ENCODE measurements at regions not wholly inside any gene's neighbourhood (a gene's known extent, or its start where the extent isn't known, plus 50 kb on each side); places are given as distances from the start of the nearest gene placed in this dataset.

GRCh38 chr2:6454286-6454990, 411.3 kb downstream of the CMPK2 start:
- DNase-seq (ENCODE audit: low read depth), result no peak

- no peak for DNase-seq (ENCODE audit: low read depth)
Measured at GRCh38 chr2:6459138-6459537, 406.6 kb downstream of the CMPK2 start.

DNA sequence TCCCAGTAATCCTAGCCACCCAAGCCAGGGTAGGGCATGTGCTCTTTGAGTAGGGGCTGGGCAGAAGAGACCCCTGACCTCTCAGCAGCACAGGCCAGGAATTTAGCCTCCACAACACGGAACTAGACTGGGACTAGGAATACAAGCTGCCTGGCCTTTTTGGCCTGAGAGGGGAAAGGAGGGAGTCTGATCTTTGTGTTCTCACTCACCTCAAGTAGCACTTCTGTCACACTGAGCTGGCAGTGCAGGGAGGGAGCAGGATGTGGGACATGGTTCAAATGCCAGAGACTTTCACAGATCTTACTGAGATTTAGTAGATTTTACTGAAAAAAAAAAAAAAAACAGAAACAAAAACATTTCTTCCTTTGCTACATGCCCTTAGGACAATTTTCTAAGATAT, 395.2 kb downstream of the CMPK2 start:
- DNase-seq (ENCODE audit: low read depth), result no peak

DNA sequence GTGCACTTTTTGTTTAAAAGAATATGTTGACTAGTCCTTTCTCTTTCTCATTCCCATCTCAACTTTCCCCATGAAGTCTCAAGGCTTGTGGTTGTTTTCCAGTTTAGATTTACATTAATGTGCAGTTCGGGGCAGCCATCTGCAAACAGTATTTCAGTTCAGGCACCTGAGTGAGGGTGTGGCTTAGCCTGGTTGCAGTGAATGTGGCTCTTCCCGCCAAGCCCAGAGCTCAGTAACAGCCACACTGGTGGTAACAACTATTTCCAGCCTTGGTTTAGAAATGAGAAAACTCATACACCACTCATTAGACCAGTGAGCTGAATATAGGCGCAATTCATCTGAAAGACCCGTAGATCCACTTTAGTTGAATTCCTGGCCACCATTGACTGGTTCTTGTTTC, 394.3 kb downstream of the CMPK2 start:
- DNase-seq (ENCODE audit: low read depth), result no peak

DNA sequence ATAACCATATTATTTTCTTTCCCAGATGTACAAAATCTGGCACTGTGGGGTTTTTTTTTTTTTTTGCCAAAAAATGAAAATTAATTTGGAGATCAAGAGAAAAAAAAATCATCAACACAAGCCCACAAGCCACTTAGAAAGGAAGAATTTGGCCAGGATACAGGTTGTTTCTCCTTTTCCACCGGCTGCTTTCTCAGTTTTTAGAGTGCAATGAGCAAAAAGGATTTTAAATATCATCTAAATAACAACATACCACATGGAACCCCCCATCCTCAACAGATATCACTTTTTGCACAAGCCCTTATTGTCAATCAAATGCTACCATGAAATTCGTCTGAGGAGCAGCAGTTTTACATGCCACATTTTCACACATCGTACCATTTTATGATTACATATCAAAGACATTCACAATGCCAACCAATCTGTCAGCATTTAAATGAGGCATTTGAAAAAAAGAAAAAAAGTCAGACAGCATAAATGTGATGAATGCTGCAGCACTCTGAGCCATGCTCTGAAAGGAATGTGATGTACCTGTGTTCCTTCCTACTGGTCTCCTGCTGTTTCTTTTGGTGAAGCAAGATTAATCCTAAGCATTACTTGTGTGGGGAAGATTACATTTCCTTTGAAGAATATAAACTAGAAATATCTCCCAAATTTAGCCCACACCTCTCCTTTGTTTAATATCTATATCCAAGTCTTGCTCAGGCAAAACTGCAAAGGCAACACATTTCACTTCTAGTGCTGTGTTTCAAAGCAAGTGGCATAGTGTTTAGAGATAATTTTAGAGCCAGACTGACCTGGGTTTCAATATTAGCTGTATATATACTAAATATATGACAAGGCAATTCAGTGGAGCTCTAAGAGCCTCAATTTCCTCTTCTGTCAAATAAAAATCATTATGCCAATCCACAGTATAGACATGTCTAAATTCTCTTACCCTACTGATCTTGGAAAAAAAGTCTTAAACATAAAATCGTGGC, 391.3 kb downstream of the CMPK2 start:
- DNase-seq (ENCODE audit: low read depth), result no peak

DNA sequence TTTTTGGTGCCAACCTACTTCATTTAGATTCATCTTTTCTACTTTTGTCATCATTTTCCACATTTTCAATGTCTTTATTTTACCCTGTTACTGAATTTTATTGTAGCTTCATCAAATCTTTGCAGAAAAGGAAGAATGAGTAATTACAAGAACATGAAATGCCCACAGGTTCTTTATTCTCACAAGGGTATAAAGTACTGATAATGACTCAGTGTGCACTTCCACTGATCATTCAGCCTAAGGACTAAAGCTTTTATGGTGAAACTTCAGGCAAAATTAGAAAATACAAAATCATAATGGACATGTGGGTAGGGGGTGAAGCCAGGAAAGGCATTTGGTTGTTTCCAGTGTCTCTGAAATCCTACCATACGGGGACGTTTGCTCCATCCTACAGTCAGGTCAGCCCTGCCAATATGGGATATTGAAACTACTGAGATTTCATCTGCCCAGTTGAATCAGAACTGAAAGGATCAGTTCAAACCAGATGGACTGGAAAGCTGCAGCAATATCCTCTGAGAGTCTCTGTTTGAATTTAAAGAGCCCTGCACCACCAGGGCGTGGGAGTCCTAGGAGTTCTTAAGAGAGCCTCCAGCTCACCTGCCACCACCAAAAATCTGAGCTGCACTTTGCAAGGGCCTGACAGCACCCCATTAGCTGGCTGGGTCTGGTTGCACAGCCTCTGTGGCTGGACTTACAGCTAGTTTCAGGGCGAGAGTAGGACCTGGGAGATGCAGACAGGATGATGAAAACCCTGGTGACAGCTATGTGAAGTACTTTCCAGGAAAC, 390.4 kb downstream of the CMPK2 start:
- DNase-seq (ENCODE audit: low read depth), result no peak

DNA sequence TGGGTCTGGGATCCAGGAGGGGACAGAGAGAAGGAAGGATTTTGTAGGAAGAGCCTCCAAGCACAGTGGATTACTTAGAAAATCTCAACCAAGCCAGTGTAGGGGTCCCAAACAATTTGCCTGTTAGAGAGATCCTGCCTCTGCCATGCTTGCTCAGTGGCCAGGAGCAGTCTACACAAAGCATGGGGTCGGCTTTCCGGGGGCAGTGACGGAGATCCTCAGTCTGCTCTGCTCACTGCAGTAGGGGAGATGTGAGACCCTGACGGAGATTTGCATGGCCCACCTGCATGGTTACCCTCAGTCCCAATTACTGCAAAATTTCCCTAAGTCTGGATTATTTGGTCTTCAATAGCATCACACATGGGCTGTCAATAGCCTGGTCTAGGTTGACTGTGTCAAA, 385.2 kb downstream of the CMPK2 start:
- no peak for DNase-seq (ENCODE audit: low read depth)

DNA sequence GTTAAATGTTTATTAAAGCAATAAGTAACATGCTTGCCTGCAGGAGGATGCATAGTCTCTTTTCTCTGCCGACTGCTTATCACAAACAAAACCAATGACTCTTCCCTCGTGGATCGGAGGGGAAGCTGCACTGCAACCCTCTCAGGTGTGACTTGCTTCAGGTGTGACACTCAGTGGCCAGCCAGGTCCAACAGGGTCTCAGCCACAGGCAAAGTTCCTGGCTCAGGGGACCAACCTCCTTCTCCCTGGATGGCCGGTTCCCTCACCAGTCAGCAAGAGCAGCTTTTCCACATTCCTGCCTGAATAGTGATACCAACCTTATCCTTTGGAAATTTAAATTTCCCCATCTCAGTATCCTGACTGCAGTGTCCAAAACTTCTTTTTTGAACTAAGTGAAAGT, 383.5 kb downstream of the CMPK2 start:
- DNase-seq (ENCODE audit: low read depth), result no peak

DNA sequence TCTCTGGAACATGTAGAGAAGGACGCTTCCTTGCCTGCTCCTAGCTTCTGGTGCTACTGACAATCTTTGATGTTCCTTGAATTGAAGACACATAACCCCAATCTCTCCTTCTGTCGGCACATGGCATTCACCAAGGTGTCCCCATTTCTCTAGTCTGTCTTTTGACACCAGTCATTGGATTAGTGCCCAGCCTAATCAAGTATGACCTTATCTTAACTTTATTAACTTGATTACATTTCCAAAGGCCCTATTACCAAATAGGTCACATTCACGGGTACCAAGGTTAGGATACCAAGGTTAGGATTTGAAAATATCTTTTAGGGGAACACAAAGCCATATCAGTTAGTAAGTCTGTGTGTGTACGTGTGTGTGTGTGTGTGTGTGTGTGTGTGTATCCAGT, 377.9 kb downstream of the CMPK2 start:
- no peak for DNase-seq (ENCODE audit: low read depth)

GRCh38 chr2:6492573-6492972, 373.1 kb downstream of the CMPK2 start:
- DNase-seq (ENCODE audit: low read depth), result no peak

- DNase-seq (ENCODE audit: low read depth), result no peak
Measured at GRCh38 chr2:6493266-6493665, 372.4 kb downstream of the CMPK2 start.

GRCh38 chr2:6493669-6494068, 372.0 kb downstream of the CMPK2 start:
- DNase-seq (ENCODE audit: low read depth), result no peak

GRCh38 chr2:6495466-6495865, 370.2 kb downstream of the CMPK2 start:
- no peak for DNase-seq (ENCODE audit: low read depth)

DNA sequence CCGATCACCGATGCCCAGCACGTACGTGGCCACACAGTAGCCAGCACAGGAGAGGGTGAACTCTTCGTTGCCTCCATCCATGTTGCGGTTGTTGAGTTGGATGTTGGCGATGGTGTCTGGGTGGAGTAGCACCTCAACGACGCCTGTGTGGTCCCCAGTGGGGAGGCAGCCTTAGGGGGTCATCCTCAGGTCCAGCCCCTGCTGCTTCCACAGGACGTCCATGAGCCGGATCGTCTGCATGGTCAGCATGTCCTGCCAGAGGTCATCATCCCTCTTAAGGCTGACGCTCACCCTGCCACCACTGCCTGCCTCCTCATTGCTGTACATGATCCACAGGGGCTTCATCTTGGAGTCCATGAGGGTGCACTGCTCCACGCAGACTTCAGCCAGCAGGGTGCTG, 369.3 kb downstream of the CMPK2 start:
- no peak for DNase-seq (ENCODE audit: low read depth)

DNA sequence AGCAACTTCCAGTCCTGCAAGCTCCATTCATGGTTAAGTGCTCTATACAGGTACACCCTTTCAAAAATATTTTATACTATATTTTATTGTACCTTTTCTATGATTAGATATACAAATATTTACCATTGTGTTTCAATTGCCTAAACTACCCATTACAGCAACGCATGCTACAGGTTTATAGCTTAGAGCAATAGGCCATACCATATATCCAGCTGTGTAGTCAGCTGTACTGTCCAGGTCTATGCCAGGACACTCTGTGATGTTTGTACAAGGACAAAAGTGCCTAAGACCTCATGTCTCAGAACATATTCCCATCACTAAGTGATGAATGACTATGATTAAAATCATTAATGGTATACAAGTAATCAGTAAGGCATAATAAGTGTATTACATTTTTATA, 368.7 kb downstream of the CMPK2 start:
- no peak for DNase-seq (ENCODE audit: low read depth)

DNA sequence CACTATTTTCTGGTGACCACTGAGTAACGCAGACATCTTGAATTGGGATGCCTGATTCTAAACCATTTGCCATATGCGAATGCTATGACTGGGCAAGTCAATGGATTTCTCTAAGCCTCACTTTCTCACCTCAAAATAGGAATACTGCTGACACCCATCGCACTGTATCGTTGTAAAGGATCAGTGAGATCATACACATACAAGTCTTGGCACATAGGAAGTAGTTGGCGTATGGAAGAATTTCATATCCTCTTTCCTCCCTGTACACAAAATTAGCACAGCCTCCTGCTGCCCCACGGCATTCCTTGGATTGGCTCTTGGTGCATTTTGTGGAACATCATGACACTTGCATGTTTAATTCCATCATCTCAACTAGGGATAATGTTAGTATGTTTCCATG, 366.9 kb downstream of the CMPK2 start:
- no peak for DNase-seq (ENCODE audit: low read depth)

- DNase-seq (ENCODE audit: low read depth), result no peak
Measured at GRCh38 chr2:6499691-6500090, 366.0 kb downstream of the CMPK2 start.

GRCh38 chr2:6506361-6506794, 359.3 kb downstream of the CMPK2 start:
- peak; percentile 94 for DNase-seq (ENCODE audit: low read depth)

DNA sequence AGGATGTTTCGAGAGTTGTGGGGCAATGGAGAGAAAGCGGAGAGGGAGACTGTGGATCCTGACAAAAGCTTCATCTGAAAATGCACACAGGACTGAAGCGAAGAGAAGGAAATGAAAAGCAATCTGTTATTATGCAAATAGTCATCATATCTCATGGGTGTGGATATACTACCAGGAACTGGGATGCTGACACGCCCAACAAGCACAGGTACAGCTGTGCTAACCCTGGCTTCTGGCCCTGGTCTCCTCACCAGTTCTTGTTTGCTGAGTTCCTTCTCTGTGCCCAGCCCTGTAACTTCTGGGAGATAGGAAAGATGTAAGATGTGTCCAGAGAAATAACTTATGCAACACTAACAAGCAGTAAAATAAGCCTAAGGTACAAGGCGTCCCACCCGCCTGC, 358.8 kb downstream of the CMPK2 start:
- DNase-seq (ENCODE audit: low read depth), result no peak

DNA sequence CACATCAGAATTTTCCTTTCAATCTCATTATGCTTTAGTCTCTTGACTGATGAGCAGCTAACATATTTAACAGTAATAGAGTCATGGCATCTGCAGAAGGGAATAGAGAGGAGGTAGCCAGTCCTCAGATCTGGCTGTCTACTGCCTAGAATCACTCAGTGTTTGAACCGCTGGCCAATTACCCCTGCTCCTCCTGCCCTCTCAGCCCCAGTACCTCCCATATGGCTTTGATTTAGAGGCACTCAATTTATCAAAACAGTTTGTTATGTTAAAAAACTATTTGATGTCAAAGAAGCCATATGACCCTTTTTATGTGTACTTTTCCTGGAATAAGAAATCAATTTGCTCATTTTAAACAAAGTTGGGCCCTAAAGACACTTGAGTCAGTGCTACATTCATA, 355.2 kb downstream of the CMPK2 start:
- no peak for DNase-seq (ENCODE audit: low read depth)

GRCh38 chr2:6512589-6512988, 353.1 kb downstream of the CMPK2 start:
- no peak for DNase-seq (ENCODE audit: low read depth)

GRCh38 chr2:6516674-6517073, 349.0 kb downstream of the CMPK2 start:
- DNase-seq (ENCODE audit: low read depth), result no peak
